ENCODE measurements at regions not wholly inside any gene's neighbourhood (a gene's known extent, or its start where the extent isn't known, plus 50 kb on each side); places are given as distances from the start of the nearest gene placed in this dataset.
"Not testable (repeated sequence)": the region's sequence is repeated elsewhere in the genome, so short reads cannot be mapped to it uniquely, and the experiment has no call there.

DNA sequence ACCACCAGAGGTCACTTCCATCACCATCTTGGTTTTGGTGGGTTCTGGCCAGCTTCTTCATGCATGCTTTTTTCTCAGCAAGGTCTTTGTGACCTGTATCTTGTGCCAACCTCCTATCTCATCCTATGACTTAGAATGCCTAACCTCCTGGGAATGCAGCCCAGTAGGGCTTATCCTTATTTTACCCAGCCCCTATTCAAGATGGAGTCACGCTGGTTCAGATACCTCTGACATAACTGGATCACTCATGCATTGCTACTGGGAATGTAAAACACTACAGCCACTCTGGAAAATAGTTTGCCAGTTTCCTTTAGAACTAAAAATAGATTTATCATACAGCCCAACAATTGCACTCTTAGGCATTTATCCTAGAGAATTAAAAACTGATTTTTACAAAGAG is 219.2 kb downstream of the IRS1 start:
- no peak for DNase-seq (ENCODE audit: low read depth, low spot score)

DNA sequence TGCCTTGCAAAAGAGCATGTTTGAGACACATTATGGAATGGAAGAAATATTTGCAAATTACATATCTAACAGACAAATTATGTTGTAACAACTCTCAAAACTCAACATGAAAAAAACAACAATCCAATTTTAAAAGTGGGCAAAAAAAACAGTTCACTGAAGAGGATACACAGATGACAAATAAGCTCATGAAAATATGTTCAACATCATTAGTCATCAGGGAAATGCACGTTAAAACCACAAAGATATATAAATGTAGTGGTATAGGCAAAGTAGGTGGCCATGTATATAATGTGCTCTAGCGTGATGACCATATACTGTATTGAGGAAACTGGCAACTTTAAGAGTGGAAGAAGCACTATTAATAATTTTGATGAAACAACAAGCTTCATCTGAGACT is 220.1 kb downstream of the IRS1 start:
- no peak for DNase-seq (ENCODE audit: low read depth, low spot score)

DNA sequence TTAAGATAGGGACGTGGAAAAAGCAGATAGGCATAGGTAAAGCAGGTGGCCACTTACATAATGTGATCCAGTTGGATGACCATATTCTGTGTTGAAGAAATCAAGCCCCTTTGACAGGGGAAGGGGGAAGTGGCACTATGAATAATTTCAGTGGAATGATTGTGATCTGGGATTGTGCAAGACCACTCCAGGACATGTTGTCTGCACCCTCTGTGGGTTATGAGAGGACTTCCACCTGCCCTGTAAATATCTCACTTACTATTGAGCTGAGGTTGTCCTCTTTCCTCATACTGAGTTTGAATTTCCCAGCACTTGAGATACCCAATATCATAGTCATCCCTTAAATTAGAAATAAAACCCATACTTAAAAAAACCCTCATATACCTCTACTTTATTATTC is 220.7 kb downstream of the IRS1 start:
- DNase-seq (ENCODE audit: low read depth, low spot score): no peak

DNA sequence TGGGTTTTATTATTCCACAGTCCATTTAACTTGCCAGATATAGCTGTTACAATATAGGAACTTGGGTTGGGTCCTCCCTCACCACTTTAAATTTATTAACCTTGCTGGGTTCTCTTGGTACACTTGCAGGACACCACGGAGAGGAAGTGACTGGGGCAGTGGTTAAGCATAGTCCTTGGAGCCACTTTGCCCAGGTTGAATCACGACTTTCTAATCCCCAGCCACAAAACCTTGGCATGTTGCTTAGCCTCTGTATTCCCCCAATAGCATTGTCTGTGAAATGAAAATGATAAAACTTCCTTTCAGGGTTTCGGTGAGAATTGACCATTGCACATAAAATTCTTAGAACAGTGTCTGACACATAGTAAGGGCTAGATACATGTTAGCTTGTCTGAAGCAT is 221.2 kb downstream of the IRS1 start:
- DNase-seq (ENCODE audit: low read depth, low spot score): no peak

DNA sequence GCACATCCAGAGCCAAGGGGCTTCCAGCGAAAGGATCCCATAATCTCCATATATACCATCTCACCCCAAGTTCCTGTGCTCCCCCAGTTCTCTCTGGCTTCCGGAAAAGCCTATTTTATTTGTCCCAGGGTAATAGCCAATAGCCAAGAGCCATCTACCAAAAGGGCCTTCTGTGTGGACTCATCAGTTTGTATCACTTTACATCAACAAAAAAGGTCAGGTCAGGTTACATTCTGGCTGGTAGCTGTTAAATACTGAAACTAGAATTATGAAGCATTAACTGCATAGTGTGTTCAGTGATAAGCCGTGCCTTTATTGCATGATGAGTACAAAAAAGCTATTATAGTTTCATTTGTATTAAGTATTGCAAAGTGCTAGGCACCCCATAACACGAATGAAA is 223.7 kb downstream of the IRS1 start:
- no peak for DNase-seq (ENCODE audit: low read depth, low spot score)

DNA sequence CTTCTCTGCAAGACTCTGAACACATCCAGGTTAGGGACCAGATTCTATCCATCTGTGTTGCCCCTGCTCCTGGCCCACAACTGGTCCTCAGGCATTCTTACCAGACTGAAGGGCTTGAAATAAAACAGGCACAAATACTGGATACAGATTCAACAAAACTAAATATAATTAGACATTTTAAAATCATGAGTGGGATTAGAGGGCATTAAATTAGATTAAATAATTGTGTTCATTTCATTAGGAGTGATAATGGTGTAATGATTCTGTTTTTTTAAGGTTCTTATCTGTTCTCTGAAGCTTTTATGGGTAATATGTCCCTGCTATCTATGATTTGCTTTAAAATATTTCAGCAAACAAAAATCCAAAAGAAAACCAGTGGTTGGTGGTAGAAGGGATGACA is 226.5 kb downstream of the IRS1 start:
- DNase-seq (ENCODE audit: low read depth, low spot score): no peak

DNA sequence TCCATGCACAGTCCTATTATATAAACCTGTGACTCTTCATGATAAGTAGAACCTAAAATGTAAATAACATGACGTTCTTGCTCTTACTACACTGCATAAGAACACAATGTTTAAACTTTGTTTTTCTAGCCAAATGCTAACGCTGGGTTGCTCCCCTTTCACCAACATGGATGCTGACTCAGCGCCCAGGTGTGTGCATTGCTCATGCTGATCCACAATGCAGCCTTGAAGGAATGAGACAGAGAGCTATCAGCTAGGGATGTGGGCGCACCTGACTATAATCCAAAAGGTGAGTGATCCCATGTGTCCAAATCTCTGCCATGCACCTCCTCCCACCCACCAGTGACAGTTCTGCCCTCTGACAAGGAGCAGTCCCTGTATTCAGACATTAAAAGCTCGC is 235.0 kb downstream of the IRS1 start:
- no peak for DNase-seq (ENCODE audit: low read depth, low spot score)

DNA sequence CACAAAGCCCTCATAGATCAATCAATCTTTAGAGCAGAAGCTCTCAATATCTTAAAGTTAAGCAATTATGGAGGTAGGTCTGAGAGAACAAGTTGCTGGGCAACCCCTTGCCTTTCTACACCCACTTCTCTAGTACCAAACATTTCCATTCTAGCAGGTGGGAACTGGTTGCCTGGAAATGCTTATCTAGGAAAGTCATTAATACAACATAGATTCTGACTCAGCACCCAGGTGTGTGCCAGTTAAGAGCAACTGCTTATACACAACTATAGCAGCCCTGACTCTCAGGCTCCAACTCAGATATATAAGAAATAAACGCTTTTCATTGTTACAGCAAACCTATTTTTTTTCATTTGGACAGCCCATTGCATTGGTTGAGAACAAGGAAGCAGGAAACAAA is 237.7 kb downstream of the IRS1 start:
- no peak for DNase-seq (ENCODE audit: low read depth, low spot score)

DNA sequence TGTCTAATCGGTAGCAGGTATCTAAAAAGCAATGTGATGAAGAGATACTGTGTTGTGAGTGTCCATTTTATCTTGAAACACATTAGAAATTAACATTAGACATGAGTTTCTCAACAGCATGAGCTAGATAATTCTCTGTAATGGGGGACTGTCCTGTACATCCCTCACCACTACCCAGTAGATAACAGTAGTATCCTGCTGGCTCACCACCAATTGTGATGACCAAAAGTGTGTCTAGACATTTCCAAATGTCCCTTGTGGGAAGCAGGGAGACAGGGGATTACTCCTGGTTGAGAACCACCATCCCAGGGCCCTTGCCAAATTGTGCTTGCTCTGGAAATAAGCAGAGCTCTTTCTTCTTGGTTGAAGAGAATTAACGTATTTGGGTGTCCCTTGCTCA is 239.3 kb downstream of the IRS1 start:
- no peak for DNase-seq (ENCODE audit: low read depth, low spot score)

DNA sequence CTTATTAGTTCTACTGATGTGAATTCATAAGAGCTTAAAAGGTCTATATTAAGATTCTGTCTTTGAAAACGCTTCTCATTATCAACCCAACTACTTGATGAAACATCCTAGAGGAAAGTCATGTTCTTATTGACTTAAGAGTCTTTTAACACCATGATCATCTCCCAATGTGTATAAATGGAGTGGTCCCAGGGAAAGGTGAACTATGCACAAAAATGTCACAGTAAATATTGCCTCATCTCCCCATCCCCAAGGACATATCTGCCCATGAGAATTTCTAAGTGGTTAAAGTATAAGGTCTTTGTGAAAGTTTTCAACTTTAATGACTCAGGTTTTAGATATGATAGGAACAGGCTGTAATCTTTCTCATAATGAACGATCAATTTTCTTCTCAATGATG is 240.1 kb downstream of the IRS1 start:
- no peak for DNase-seq (ENCODE audit: low read depth, low spot score)

DNA sequence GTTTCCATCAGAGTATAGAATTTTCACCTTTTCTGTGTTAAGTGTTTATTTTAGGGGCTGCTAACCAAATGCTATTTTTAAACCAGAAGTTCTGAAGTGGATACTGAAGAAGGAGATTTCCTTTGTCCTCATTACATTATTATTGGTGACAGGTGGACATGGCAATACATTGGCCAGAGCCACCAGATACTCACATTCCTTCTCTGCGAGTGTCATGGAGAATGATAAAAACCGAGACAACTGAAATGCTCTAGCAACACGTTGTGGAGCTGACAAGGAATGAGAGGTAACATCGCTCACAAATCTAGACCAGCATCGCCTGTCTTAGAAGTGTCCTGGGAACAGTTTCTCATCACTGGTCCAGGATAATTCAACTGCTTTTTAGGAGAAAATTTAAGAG is 241.2 kb downstream of the IRS1 start:
- DNase-seq (ENCODE audit: low read depth, low spot score): no peak

DNA sequence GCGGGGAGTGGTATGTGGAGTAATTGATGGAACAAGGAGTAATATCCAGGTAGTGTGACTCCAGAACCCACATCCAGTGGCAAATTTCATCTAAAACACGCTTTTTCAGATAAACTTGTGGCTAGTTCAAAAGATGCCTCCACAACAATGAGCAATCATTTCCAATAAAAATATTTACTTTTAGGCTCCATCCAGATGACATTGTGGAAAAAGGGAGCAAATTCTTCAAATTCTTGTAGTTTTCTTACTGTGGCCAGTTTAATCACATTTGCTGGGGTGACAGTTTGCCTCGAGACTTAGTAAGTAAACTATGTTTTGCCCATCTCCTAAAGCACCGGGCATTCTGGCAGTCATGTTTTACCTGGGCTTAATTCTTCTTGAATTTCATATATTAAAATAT is 243.6 kb downstream of the IRS1 start:
- no peak for DNase-seq (ENCODE audit: low read depth, low spot score)

DNA sequence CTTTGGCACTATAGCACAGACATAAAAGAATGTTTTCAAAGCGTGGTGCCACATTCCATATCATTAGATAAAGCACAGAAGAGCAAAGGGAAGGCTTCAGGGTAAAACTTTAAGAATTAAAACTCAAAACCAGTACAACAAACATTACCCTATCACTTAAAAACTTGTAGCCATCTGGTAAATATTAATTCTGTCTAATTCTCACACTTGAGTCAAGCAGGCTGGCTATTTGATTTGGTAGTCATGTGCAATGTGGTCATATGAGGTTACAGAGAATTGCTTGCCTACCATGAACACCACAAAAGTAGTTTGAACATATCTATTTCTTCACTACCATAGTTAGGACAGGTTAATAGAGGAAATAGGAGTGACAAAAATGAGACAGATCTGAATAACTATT is 244.9 kb downstream of the IRS1 start:
- DNase-seq (ENCODE audit: low read depth, low spot score): no peak

DNA sequence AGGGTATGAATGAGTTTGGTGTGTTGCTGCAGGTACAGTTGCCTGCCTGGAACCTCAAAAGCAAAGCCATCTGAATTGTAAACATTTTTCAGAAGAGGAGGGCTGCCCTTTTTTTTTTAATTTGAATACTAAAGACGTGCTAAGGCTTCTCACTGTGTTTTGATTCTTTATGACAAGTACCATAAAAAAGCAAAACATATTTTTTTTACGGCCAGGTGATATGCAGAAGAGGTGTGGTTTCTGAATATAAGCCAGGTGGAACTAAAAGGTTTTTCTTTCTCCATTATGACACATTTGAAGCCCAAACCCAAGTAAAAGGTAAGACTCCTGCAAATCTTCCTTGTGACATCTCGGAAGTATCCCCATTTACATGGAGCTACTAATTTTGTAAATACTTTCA is 246.3 kb downstream of the IRS1 start:
- DNase-seq (ENCODE audit: low read depth, low spot score): no peak

DNA sequence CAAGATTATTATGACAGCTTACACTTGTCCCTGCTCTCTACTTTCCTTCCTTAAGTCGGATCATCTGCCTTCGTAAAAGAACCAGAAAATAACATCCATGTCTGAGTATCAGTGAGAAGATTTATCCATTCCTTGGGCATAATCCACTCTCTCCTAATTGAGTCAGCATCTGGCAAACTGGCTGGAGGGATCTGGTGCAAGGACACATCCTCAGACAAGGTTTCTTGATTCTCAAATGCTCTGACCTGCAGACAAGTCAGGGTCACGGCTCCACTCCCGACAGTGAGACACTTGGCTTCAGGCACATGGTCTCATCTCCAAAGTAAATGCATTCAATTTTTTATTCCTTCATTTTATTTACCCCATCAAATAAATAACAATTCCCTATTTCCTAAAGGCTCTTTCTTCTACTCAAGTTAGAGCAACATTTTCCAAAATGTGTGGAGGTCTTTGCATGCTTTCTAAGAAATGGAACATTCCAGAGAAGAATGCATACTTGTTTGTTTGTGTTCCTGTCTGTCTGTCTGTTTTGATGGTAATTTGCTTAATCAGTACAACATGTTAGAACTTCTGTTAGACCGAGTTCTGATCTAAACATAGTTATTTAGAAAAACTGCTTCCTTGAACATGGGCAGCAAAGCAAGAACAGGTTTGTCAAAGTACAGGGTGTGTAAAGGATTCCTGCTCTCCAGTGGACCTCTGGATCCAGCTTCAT is 246.9 kb downstream of the IRS1 start:
- no peak for DNase-seq (ENCODE audit: low read depth, low spot score)

DNA sequence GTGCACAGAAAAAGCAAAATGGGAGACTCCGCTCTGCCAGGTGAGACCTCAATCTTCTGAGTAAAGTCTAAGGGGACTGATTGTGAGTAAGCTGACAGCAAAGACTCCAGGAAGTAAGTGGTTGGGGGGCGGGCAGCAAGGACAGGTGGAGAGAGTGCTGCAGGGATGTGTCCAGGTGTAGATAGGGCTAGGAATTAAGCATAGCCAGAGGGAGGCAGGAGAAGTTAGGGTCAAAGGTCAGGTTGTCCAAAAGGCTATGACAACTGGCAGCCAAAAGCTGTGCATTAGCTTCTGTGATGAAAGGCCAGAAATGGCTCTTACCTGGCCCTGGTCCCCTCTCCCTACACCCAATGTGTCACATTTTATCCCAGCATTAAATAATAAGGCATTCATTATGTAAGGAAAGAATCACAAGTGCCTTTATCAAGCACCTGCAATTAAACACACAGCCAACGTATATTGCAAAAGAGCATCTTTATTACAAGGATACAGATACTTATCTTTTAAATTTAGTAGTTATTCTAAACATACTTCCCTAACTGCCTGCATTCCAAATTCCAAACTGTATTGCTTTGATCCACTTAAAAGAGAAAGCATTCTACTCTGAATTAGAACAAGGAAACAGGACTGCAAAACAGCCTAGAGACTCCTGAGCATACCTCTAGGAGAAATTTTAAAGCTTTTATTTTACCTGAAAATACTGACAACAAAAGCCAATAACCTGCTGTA is 247.9 kb downstream of the IRS1 start:
- DNase-seq (ENCODE audit: low read depth, low spot score): no peak

DNA sequence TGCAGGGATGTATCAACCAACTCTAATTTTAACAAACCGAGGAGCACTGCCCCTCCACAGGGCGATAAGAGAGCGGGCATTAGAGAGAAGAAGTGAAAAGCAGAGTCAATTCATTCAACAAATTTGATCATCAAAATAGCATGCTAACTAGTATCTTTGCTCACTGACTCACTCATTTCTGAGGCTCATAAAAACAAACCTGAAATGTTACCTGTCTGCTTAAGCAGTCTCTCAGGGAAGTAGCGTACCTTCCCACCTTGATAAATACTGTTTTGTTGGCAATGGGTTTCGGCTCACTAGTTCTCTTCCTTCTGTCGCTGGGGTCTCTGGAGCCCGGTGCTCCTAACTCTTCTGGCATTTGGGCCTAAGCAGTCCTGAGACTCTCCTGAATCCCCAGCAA is 248.8 kb downstream of the IRS1 start:
- no peak for DNase-seq (ENCODE audit: low read depth, low spot score)

DNA sequence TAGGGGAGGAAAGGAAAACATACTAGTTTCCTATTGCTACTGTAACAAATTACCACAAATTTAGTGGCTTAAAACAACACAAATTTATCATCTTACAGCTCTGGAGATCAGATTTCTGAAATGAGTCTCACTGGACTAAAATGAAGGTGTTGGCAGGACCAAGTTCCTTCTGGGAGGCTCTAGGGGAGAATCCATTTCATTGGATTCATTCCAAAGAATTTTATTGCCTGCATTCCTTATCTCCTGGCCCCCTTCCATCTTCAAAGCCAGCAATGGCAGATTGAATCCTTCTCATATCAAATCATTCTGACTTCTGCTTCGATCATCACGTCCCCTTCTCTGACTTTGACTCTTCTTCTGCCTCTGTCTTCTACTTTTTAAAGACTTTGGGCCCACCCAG is 250.9 kb downstream of the IRS1 start:
- no peak for DNase-seq (ENCODE audit: low read depth, low spot score)

DNA sequence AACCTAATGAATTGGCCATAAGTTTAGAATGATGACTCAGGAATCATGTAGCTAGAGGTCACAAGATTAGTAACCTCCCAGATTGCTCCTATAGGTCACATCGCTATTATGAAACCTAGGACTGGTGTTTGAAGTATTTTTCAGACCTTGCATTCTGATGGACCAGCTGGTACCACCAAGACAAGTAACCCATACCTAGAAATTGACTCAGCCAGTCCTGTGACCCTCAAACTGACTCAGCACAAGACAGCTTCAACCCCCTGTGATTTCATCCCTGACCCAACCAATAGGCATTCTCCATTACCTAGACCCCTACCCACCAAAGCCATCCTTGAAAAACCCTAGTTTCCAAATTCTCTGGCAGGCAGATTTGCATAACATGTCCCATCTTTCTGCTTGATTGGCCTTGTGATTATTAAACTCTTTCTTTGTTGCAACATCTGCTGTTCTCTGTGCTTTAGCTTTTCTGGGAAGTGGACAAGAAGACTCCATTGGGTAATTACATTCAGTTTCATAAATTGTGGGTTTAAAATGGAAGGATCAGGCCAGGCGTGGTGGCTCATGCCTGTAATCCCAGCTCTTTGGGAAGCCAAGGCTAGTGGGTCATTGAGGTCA is 254.9 kb downstream of the IRS1 start:
- DNase-seq (ENCODE audit: low read depth, low spot score): no peak

DNA sequence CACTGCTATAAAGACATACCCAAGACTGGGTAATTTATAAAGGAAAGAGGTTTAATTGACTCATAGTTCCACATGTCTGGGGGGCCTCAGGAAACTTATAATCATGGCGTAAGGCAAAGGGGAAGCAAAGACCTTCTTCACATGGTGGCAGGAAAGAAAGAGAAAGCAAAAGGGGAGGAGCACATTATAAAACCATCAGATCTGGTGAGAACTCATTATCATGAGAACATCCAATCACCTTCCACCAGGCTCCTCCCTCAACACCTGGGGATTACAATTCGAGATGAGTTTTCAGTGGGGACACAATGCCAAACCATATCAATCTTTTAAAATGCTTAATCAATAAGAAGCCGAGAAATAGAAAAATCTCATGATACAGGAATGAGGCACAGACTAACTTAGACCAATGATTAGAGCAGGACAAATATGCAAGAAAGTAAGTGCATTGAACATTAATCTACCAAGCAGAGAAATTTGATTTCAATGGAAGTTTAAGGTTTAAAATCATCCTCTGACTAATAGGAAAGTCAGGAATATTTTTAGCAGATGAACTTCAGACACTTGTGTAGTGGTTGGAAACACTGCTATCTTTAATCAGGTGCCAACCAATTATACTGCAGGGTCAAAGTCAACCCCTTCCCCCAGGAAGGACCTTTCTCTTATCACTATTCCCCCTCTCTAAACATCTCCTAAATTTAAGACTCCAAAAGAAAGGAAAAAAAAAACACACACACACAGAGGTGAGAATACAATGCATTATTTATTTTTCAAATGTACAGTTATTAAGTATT is 259.2 kb downstream of the IRS1 start:
- no peak for DNase-seq (ENCODE audit: low read depth, low spot score)

DNA sequence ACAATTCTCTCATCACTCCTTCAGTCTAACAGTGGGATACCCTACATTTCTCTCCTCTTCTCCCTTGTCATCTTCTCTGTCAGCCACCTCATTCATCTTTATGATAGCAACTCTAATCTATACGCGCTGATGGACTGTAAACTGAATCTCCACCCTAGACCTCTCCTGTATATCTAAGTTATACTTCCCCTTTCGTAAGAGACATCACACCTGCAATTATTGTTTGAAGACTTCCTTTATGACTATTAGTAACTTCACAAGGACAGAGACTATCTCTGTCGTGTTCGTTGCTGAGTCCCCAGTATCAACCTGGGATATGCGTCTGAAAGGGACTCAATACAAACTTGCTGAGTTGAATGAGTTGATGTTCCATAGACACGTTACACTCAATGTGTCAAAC is 263.2 kb downstream of the IRS1 start:
- DNase-seq (ENCODE audit: low read depth, low spot score): no peak

DNA sequence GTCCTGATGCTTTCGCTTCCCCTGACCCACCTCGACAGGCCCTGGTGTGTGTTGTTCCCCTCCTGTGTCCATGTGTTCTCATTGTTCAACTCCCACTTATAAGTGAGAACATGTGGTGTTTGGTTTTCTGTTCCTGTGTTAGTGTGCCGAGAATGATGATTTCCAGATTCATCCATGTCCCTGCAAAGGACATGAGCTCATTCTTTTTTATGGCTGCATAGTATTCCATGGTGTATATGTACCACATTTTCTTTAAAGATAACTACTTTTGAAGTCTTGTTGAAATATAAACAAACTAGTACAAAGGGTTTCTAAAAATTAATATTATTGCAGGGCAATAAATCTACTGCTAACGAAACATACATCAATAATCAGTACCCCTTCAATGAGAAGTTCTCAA is 266.6 kb downstream of the IRS1 start:
- not testable (repeated sequence) for DNase-seq (ENCODE audit: low read depth, low spot score)

Measured in brain pericyte (primary cell).